H1 (cell line): ENCODE measurements at regions not wholly inside any gene's neighbourhood (a gene's known extent, or its start where the extent isn't known, plus 50 kb on each side); places are given as distances from the start of the nearest gene placed in this dataset.
A peak's percentile ranks its signal among the peaks of the same experiment; 100 is the strongest.

Source experiments
- CTCF ChIA-PET: fragments of 300-600 bp; sonication (Branson Sonifier 250); formaldehyde crosslinking; loops from one replicate; lab custom pipeline; 2021; ENCODE audit not compliant: partially characterized antibody; lab: Charles Lee
- POLR2A ChIA-PET: fragments of 300-600 bp; sonication (Branson Sonifier 250); formaldehyde crosslinking; loops from one replicate; lab custom pipeline; 2021; ENCODE audit warnings: inconsistent platforms; ENCODE audit not compliant: partially characterized antibody; lab: Charles Lee
- DNase-seq, 2 experiments: peaks; one replicate each; pipeline versions ENCODE4 v3.0.0 to v3.0.0-alpha.2; 2010 to 2022; ENCODE audit warnings: low spot score in 2 of 2, low read depth in 1 of 2, mixed read lengths in 1 of 2
- FAIRE-seq: peaks from 2 replicates; lab custom pipeline; 2011; peaks lifted over from hg19 to GRCh38; lab: Jason Lieb, UNC
- H2AFZ ChIP-seq: 2 replicates; pipeline ENCODE4 v1.8.1; 2012; ENCODE audit warnings: low read length, inconsistent platforms
- H2AK5ac ChIP-seq: 2 replicates; pipeline ENCODE4 v1.6.1; 2013; ENCODE audit warnings: low read depth, low read length
- H2BK120ac ChIP-seq: replicated peaks from 2 replicates; pipeline ENCODE3; 2013; ENCODE audit warnings: low read depth, low read length, inconsistent platforms
- H2BK12ac ChIP-seq: 2 replicates; pipeline ENCODE4 v1.6.1; 2013; ENCODE audit warnings: low read depth, low read length
- H2BK15ac ChIP-seq: 2 replicates; pipeline ENCODE4 v1.6.1; 2013; ENCODE audit warnings: low read length
- H2BK20ac ChIP-seq: 2 replicates; pipeline ENCODE4 v1.6.1; 2013; ENCODE audit warnings: low read length
- H2BK5ac ChIP-seq: 2 replicates; pipeline ENCODE4 v1.6.1; 2013; ENCODE audit warnings: low read depth, low read length
- H3K14ac ChIP-seq: 2 replicates; pipeline ENCODE4 v1.6.1; 2013; ENCODE audit warnings: inconsistent platforms; ENCODE audit not compliant: insufficient read length
- H3K18ac ChIP-seq: 2 replicates; pipeline ENCODE4 v1.6.1; 2013; ENCODE audit warnings: low read length; ENCODE audit errors: extremely low read depth
- H3K23ac ChIP-seq: 2 replicates; pipeline ENCODE4 v1.6.1; 2013; ENCODE audit warnings: inconsistent platforms; ENCODE audit not compliant: insufficient read length
- H3K23me2 ChIP-seq: 2 replicates; pipeline ENCODE4 v1.6.1; 2013; ENCODE audit warnings: low read depth, low read length
- H3K27ac ChIP-seq: 2 replicates; pipeline ENCODE4 v1.6.1; 2011; ENCODE audit warnings: low read depth, low read length, inconsistent platforms
- H3K27me3 ChIP-seq, 4 experiments: replicated peaks in 1 of 4; 1 replicate in 1 of 4; 2 replicates in 3 of 4; pipeline versions ENCODE4 v1.6.1 to v1.8.1; 2011 to 2013; ENCODE audit warnings: low read length in 3 of 4, mild to moderate bottlenecking in 3 of 4, inconsistent platforms in 2 of 4, mixed read lengths in 2 of 4, moderate library complexity in 1 of 4; ENCODE audit not compliant: control insufficient read depth in 3 of 4, insufficient read depth in 3 of 4; ENCODE audit errors: extremely low read depth in 1 of 4
- H3K36me3 ChIP-seq, 4 experiments: 2 replicates each; pipeline versions ENCODE4 v1.6.1 to v1.8.1; 2011 to 2013; ENCODE audit warnings: mild to moderate bottlenecking in 4 of 4, low read length in 3 of 4, moderate library complexity in 2 of 4, control low read depth in 1 of 4, inconsistent platforms in 1 of 4; ENCODE audit not compliant: insufficient read depth in 4 of 4, control insufficient read depth in 2 of 4
- H3K4ac ChIP-seq: replicated peaks from 2 replicates; pipeline ENCODE3; 2013; ENCODE audit warnings: low read length, low read depth, mixed read lengths, inconsistent platforms; ENCODE audit not compliant: insufficient read length
- H3K4me1 ChIP-seq, 4 experiments: replicated peaks in 1 of 4; 1 replicate in 1 of 4; 2 replicates in 3 of 4; pipeline versions ENCODE4 v1.6.1 to v1.8.1; 2011 to 2013; ENCODE audit warnings: low read length in 3 of 4, inconsistent platforms in 2 of 4, mixed read lengths in 1 of 4; ENCODE audit not compliant: insufficient read depth in 4 of 4, control insufficient read depth in 3 of 4
- H3K4me2 ChIP-seq, 2 experiments: 2 replicates each; pipeline versions ENCODE4 v1.6.1 to v1.8.1; 2011 to 2013; ENCODE audit warnings: low read depth in 2 of 2, low read length in 2 of 2, control low read depth in 1 of 2, inconsistent platforms in 1 of 2, mild to moderate bottlenecking in 1 of 2; ENCODE audit not compliant: insufficient read depth in 1 of 2
- H3K4me3 ChIP-seq, 4 experiments: fragments of 200-600, 300-600 bp in 1 of 4; sonication (generic), shearing (Covaris generic), sonication (Bioruptor Twin) in 1 of 4; 2 replicates each; pipeline versions ENCODE4 v1.5.1 to v1.8.1; 2011 to 2016; ENCODE audit warnings: low read length in 4 of 4, low read depth in 3 of 4, control low read depth in 2 of 4, inconsistent platforms in 2 of 4, mild to moderate bottlenecking in 2 of 4, mixed read lengths in 1 of 4, moderate library complexity in 1 of 4; ENCODE audit not compliant: insufficient read depth in 2 of 4; ENCODE audit errors: extremely low read depth in 1 of 4
- H3K56ac ChIP-seq: replicated peaks from 2 replicates; pipeline ENCODE3; 2013; ENCODE audit warnings: low read depth, mild to moderate bottlenecking, mixed read lengths, low read length, inconsistent platforms; ENCODE audit not compliant: insufficient read length
- H3K79me1 ChIP-seq: 2 replicates; pipeline ENCODE4 v1.6.1; 2013; ENCODE audit warnings: low read depth, low read length, control low read depth
- H3K79me2 ChIP-seq, 2 experiments: 2 replicates each; pipeline versions ENCODE4 v1.6.1 to v1.8.1; 2012 to 2013; ENCODE audit warnings: low read length in 2 of 2, mild to moderate bottlenecking in 2 of 2, inconsistent platforms in 1 of 2; ENCODE audit not compliant: insufficient read depth in 2 of 2, control insufficient read depth in 1 of 2
- H3K9ac ChIP-seq, 4 experiments: replicated peaks in 1 of 4; 1 replicate in 1 of 4; 2 replicates in 3 of 4; pipeline versions ENCODE4 v1.6.1 to v1.8.1; 2011 to 2013; ENCODE audit warnings: low read depth in 3 of 4, low read length in 3 of 4, control low read depth in 2 of 4, mild to moderate bottlenecking in 2 of 4, moderate library complexity in 2 of 4, inconsistent platforms in 1 of 4; ENCODE audit errors: extremely low read depth in 1 of 4
- H3K9me3 ChIP-seq, 2 experiments: 2 replicates each; pipeline versions ENCODE4 v1.6.1 to v1.8.1; 2012 to 2013; ENCODE audit warnings: mild to moderate bottlenecking in 2 of 2, moderate library complexity in 2 of 2, control low read depth in 1 of 2, inconsistent platforms in 1 of 2, low read depth in 1 of 2, low read length in 1 of 2, mixed read lengths in 1 of 2; ENCODE audit not compliant: insufficient read depth in 2 of 2
- H4K20me1 ChIP-seq, 2 experiments: replicated peaks in 1 of 2; 2 replicates each; pipeline versions ENCODE3 to v1.8.1; 2011 to 2013; ENCODE audit warnings: inconsistent platforms in 2 of 2, low read length in 2 of 2, mild to moderate bottlenecking in 1 of 2; ENCODE audit not compliant: insufficient read depth in 2 of 2, control insufficient read depth in 1 of 2
- H4K5ac ChIP-seq: 2 replicates; pipeline ENCODE4 v1.6.1; 2013; ENCODE audit warnings: low read length, low read depth, mixed read lengths, inconsistent platforms; ENCODE audit not compliant: insufficient read length
- H4K8ac ChIP-seq: 2 replicates; pipeline ENCODE4 v1.8.0; 2013; ENCODE audit warnings: mild to moderate bottlenecking, moderate library complexity, low read length, inconsistent platforms; ENCODE audit not compliant: insufficient read depth; ENCODE audit errors: extremely low read depth
- H4K91ac ChIP-seq: replicated peaks from 2 replicates; pipeline ENCODE3; 2013; ENCODE audit warnings: low read length, mixed read lengths, inconsistent platforms; ENCODE audit not compliant: insufficient read length
- MAFK ChIP-seq: IDR thresholded peaks from 2 replicates; pipeline ENCODE4 v1.6.1; 2012; ENCODE audit warnings: low read depth, mild to moderate bottlenecking, improper control_type of control experiment, low read length
- TAF7 ChIP-seq: optimal IDR thresholded peaks from 2 replicates; pipeline ENCODE3; 2011; ENCODE audit warnings: low read depth, mild to moderate bottlenecking, inconsistent platforms, low read length, moderate library complexity, borderline replicate concordance
- WGBS, 2 experiments: shearing (Covaris generic) in 1 of 2; methylation state at CpG; one replicate each; pipeline versions ENCODE4 v1.1.6 to v1.1.7; 2013 to 2015; ENCODE audit warnings: low lambda C conversion rate in 2 of 2, mixed read lengths in 2 of 2, inconsistent platforms in 1 of 2, low coverage in 1 of 2, missing lambda C conversion rate in 1 of 2; ENCODE audit not compliant: insufficient replicate concordance in 2 of 2, insufficient coverage in 1 of 2, insufficient read length in 1 of 2; ENCODE audit errors: extremely low coverage in 1 of 2, missing lambda C conversion rate in 1 of 2; 5-methylcytosine and 5-hydroxymethylcytosine counted together

- Histone ChIP-seq H3K9me3 (no peaks in the 10 kb centered on the region), H2AFZ (no peak overlapping the region)
- CTCF ChIA-PET = interaction anchor here (1.2 kb wide), 2 partner anchors 9 to 18 kb away, joined by 3 to 4 read pairs; no protein-coding TSS in a partner anchor
Measured at GRCh38 chr10:31100662-31101061, 69.0 kb upstream of the ZNF438 start.

More at GRCh38 chr10:31100662-31101061, 69.0 kb upstream of the ZNF438 start:
- no peaks in the 10 kb centered on the region for H3K79me1 ChIP-seq
- no peak overlapping the region for H2BK120ac ChIP-seq
- TF ChIP-seq TAF7 (no peak), MAFK (no peak)
- H3K27ac ChIP-seq = no peak overlapping the region
- DNase-seq (peak in 1 of 2 experiments; percentile 17), FAIRE-seq (no peak)
- H4K20me1 ChIP-seq = no peaks in the 10 kb centered on the region
- H3K14ac ChIP-seq = no peak overlapping the region
- WGBS, 2 experiments = 95% methylated on average over 8 of the region's 8 CpGs; no CpG with 5 or more reads in 1 of the 2 experiments
- no peak overlapping the region for H4K8ac ChIP-seq
- H3K18ac ChIP-seq = no peak overlapping the region
- no peak overlapping the region for H2BK20ac ChIP-seq
- no peaks in the 10 kb centered on the region for H3K27me3 ChIP-seq
- no peak overlapping the region for H3K4me3 ChIP-seq
- no peak overlapping the region for H4K91ac ChIP-seq
- no peaks in the 10 kb centered on the region for H3K23me2 ChIP-seq
- no peak overlapping the region for H3K4ac ChIP-seq
- H3K4me1 ChIP-seq = peaks cover 0 to 3% (median under 1%) of the 10 kb centered on the region in 4 experiments; a peak in 3 of 7 replicates
- no peak overlapping the region for H2BK12ac ChIP-seq
- H2BK15ac ChIP-seq = no peak overlapping the region
- H3K9ac ChIP-seq = no peak overlapping the region
- H3K36me3 ChIP-seq = no peaks in the 10 kb centered on the region
- no peak overlapping the region for H4K5ac ChIP-seq
- no peak overlapping the region for H2AK5ac ChIP-seq
- H3K4me2 ChIP-seq = no peak overlapping the region
- H3K56ac ChIP-seq = no peak overlapping the region
- no peak overlapping the region for H3K23ac ChIP-seq
- no peak overlapping the region for H2BK5ac ChIP-seq
- no peaks in the 10 kb centered on the region for H3K79me2 ChIP-seq
- POLR2A ChIA-PET = interaction anchor here (0.6 kb wide), 1 partner anchor 212 kb away, joined by 3 read pairs; no protein-coding TSS in a partner anchor
